ENCODE measurements at regions not wholly inside any gene's neighbourhood (a gene's known extent, or its start where the extent isn't known, plus 50 kb on each side); places are given as distances from the start of the nearest gene placed in this dataset.
"Not testable (repeated sequence)": the region's sequence is repeated elsewhere in the genome, so short reads cannot be mapped to it uniquely, and the experiment has no call there.

GRCh38 chrX:144131080-144131479 lies 247.2 kb downstream of the UBE2NL start:
- WGBS (ENCODE audit: insufficient coverage, low coverage, low lambda C conversion rate, missing lambda C conversion rate), result 32% methylated on average over 3 of the region's 3 CpGs
- H3K4me1 ChIP-seq, H3K9me3 ChIP-seq: not testable (repeated sequence)

GRCh38 chrX:144134448-144135119 lies 250.7 kb downstream of the UBE2NL start:
- H3K4me3 ChIP-seq; intact Hi-C loops (cut with DNase I); DNase-seq; H3K9me3 ChIP-seq; H3K27me3 ChIP-seq; H3K36me3 ChIP-seq; H3K27ac ChIP-seq; H3K4me1 ChIP-seq: not testable (repeated sequence)
- peak; percentile 81 to 90 (median 86) for ATAC-seq
- 17% methylated on average over 1 of the region's 2 CpGs for WGBS (ENCODE audit: insufficient coverage, low coverage, low lambda C conversion rate, missing lambda C conversion rate)

More at GRCh38 chrX:144131080-144131479, 247.2 kb downstream of the UBE2NL start:
- DNase-seq; intact Hi-C loops (cut with DNase I); H3K36me3 ChIP-seq; H3K4me3 ChIP-seq; H3K27ac ChIP-seq; H3K27me3 ChIP-seq: not testable (repeated sequence)
- peak; percentile 38 to 76 (median 58) for ATAC-seq

GRCh38 chrX:144154474-144154873 lies 270.6 kb downstream of the UBE2NL start:
- H3K27me3 ChIP-seq; intact Hi-C loops (cut with DNase I); H3K27ac ChIP-seq; H3K4me1 ChIP-seq; H3K9me3 ChIP-seq; H3K36me3 ChIP-seq; H3K4me3 ChIP-seq; DNase-seq: not testable (repeated sequence)
- ATAC-seq, result peak in 3 of 4 donors; percentile 48 to 70 (median 54)
- WGBS (ENCODE audit: insufficient coverage, low coverage, low lambda C conversion rate, missing lambda C conversion rate), result 22% methylated on average over 4 of the region's 5 CpGs

GRCh38 chrX:144185197-144185596 lies 301.3 kb downstream of the UBE2NL start:
- peak in 1 of 4 donors; percentile 24 for ATAC-seq
- DNase-seq; intact Hi-C loops (cut with DNase I): not testable (repeated sequence)

GRCh38 chrX:144188489-144188888 lies 304.6 kb downstream of the UBE2NL start:
- H3K4me3 ChIP-seq; H3K27me3 ChIP-seq; intact Hi-C loops (cut with DNase I); ATAC-seq; DNase-seq; H3K4me1 ChIP-seq; H3K36me3 ChIP-seq; H3K27ac ChIP-seq; H3K9me3 ChIP-seq: not testable (repeated sequence)
- 52% methylated on average over 4 of the region's 4 CpGs for WGBS (ENCODE audit: insufficient coverage, low coverage, low lambda C conversion rate, missing lambda C conversion rate)

More at GRCh38 chrX:144185197-144185596, 301.3 kb downstream of the UBE2NL start:
- not testable (repeated sequence) for H3K36me3 ChIP-seq, H3K9me3 ChIP-seq, H3K27ac ChIP-seq, H3K4me3 ChIP-seq, H3K4me1 ChIP-seq, H3K27me3 ChIP-seq

GRCh38 chrX:144197057-144197456 lies 313.2 kb downstream of the UBE2NL start:
- WGBS (ENCODE audit: insufficient coverage, low coverage, low lambda C conversion rate, missing lambda C conversion rate), result 34% methylated on average over 3 of the region's 3 CpGs
- intact Hi-C loops (cut with DNase I); ATAC-seq: not testable (repeated sequence)

GRCh38 chrX:144202726-144203125 lies 318.9 kb downstream of the UBE2NL start:
- intact Hi-C loops (cut with DNase I); H3K4me1 ChIP-seq; DNase-seq; H3K4me3 ChIP-seq; H3K9me3 ChIP-seq; H3K27ac ChIP-seq; ATAC-seq; H3K27me3 ChIP-seq; H3K36me3 ChIP-seq: not testable (repeated sequence)
- WGBS (ENCODE audit: insufficient coverage, low coverage, low lambda C conversion rate, missing lambda C conversion rate), result no CpG with 5 or more reads among the region's 2 CpGs

More at GRCh38 chrX:144197057-144197456, 313.2 kb downstream of the UBE2NL start:
- not testable (repeated sequence) for H3K4me3 ChIP-seq, H3K4me1 ChIP-seq, DNase-seq, H3K27me3 ChIP-seq, H3K27ac ChIP-seq, H3K9me3 ChIP-seq, H3K36me3 ChIP-seq

GRCh38 chrX:144208360-144209024 lies 324.6 kb downstream of the UBE2NL start:
- ATAC-seq, result peak; percentile 86 to 96 (median 96)
- H3K27ac ChIP-seq; H3K36me3 ChIP-seq; H3K9me3 ChIP-seq; H3K4me3 ChIP-seq; H3K27me3 ChIP-seq; DNase-seq; H3K4me1 ChIP-seq; intact Hi-C loops (cut with DNase I): not testable (repeated sequence)
- WGBS (ENCODE audit: insufficient coverage, low coverage, low lambda C conversion rate, missing lambda C conversion rate), result 0% methylated on average over 1 of the region's 6 CpGs

All from right lobe of liver (tissue), 6 donors.